Dermis microvascular lymphatic vessel endothelial cell (primary cell): ENCODE measurements at regions not wholly inside any gene's neighbourhood (a gene's known extent, or its start where the extent isn't known, plus 50 kb on each side); places are given as distances from the start of the nearest gene placed in this dataset.
A peak's percentile ranks its signal among the peaks of the same experiment; 100 is the strongest.
"Not testable (repeated sequence)": the region's sequence is repeated elsewhere in the genome, so short reads cannot be mapped to it uniquely, and the experiment has no call there.

Experiments used
- DNase-seq, 2 donors: peaks; one replicate each; pipeline versions ENCODE4 v3.0.0 to v3.0.0-alpha.2; 2010; ENCODE audit warnings: low read depth in 2 of 2

GRCh38 chr10:62585211-62585775, 211.1 kb downstream of the ZNF365 start:
- no peak for DNase-seq

GRCh38 chr10:62587011-62587410, 212.8 kb downstream of the ZNF365 start:
- DNase-seq, result no peak

GRCh38 chr10:62588116-62588515, 213.9 kb downstream of the ZNF365 start:
- no peak for DNase-seq

- DNase-seq, result peak in 1 of 2 donors; percentile 21
Observed at GRCh38 chr10:62589689-62590088, 214.8 kb upstream of the ADO start.

GRCh38 chr10:62590306-62590705, 214.2 kb upstream of the ADO start:
- peak; percentile 16 to 44 for DNase-seq

GRCh38 chr10:62594093-62594520, 210.4 kb upstream of the ADO start:
- peak in 1 of 2 donors; percentile 45 for DNase-seq

- no peak for DNase-seq
Observed at GRCh38 chr10:62597226-62597625, 207.3 kb upstream of the ADO start.

GRCh38 chr10:62599161-62599560, 205.4 kb upstream of the ADO start:
- DNase-seq, result no peak

GRCh38 chr10:62606551-62606950, 198.0 kb upstream of the ADO start:
- DNase-seq, result not testable (repeated sequence)

GRCh38 chr10:62608189-62608875, 196.2 kb upstream of the ADO start:
- not testable (repeated sequence) for DNase-seq

- peak; percentile 21 to 59 for DNase-seq
Observed at GRCh38 chr10:62610649-62611229, 193.8 kb upstream of the ADO start.

- DNase-seq, result no peak
Observed at GRCh38 chr10:62613424-62613823, 191.1 kb upstream of the ADO start.

- DNase-seq, result no peak
Observed at GRCh38 chr10:62613859-62614258, 190.7 kb upstream of the ADO start.

GRCh38 chr10:62614389-62615157, 189.9 kb upstream of the ADO start:
- DNase-seq, result no peak

- no peak for DNase-seq
Observed at GRCh38 chr10:62616885-62617590, 187.5 kb upstream of the ADO start.

- no peak for DNase-seq
Observed at GRCh38 chr10:62617652-62618051, 186.9 kb upstream of the ADO start.

- no peak for DNase-seq
Observed at GRCh38 chr10:62618054-62618453, 186.5 kb upstream of the ADO start.

GRCh38 chr10:62618576-62619412, 185.7 kb upstream of the ADO start:
- DNase-seq, result no peak

- no peak for DNase-seq
Observed at GRCh38 chr10:62619413-62619738, 185.1 kb upstream of the ADO start.

GRCh38 chr10:62620491-62620890, 184.0 kb upstream of the ADO start:
- DNase-seq, result no peak

GRCh38 chr10:62623223-62623622, 181.3 kb upstream of the ADO start:
- no peak for DNase-seq
